IPS-20b (cell line): ENCODE measurements at regions not wholly inside any gene's neighbourhood (a gene's known extent, or its start where the extent isn't known, plus 50 kb on each side); places are given as distances from the start of the nearest gene placed in this dataset.
"Not testable (repeated sequence)": the region's sequence is repeated elsewhere in the genome, so short reads cannot be mapped to it uniquely, and the experiment has no call there.

Experiments used
- H3K27ac ChIP-seq: one replicate; pipeline ENCODE4 v1.5.1; 2013; ENCODE audit warnings: low read length
- H3K27me3 ChIP-seq: 2 replicates; pipeline ENCODE4 v1.6.1; 2013; ENCODE audit warnings: mild to moderate bottlenecking, low read length, inconsistent platforms; ENCODE audit not compliant: insufficient read depth
- H3K36me3 ChIP-seq: 2 replicates; pipeline ENCODE4 v1.6.1; 2013; ENCODE audit warnings: low read depth, mild to moderate bottlenecking, inconsistent platforms, low read length, moderate library complexity; ENCODE audit not compliant: insufficient read depth
- H3K4me1 ChIP-seq: 2 replicates; pipeline ENCODE4 v1.6.1; 2013; ENCODE audit warnings: mild to moderate bottlenecking, control low read depth, inconsistent platforms, low read length, moderate library complexity; ENCODE audit not compliant: insufficient read depth
- H3K4me3 ChIP-seq: 2 replicates; pipeline ENCODE4 v1.5.1; 2013; ENCODE audit warnings: mild to moderate bottlenecking, low read length, inconsistent platforms
- H3K9ac ChIP-seq: 2 replicates; pipeline ENCODE4 v1.6.1; 2013; ENCODE audit warnings: low read depth, mild to moderate bottlenecking, inconsistent platforms, low read length, moderate library complexity
- H3K9me3 ChIP-seq: 2 replicates; pipeline ENCODE4 v1.6.1; 2013; ENCODE audit warnings: mild to moderate bottlenecking, low read depth, low read length, inconsistent platforms; ENCODE audit not compliant: insufficient read depth

- Histone ChIP-seq H3K9me3 (0 out of 2 replicates have a peak, but pooled peaks cover 3% of the 10 kb centered on the region), H3K27me3 (no peaks in the 10 kb centered on the region), H3K9ac (no peak overlapping the region), H3K4me1 (peaks cover 4% of the 10 kb centered on the region), H3K36me3 (no peaks in the 10 kb centered on the region), H3K4me3 (no peak overlapping the region), H3K27ac (no peak overlapping the region)
Observed at GRCh38 chr5:135145985-135146384, 112.0 kb upstream of the PITX1 start.

- H3K9me3 ChIP-seq, H3K4me3 ChIP-seq, H3K9ac ChIP-seq, H3K27me3 ChIP-seq, H3K27ac ChIP-seq, H3K36me3 ChIP-seq, H3K4me1 ChIP-seq: not testable (repeated sequence)
Observed at GRCh38 chr5:135143682-135144081, 109.7 kb upstream of the PITX1 start.

- Histone ChIP-seq H3K4me3 (no peak overlapping the region), H3K27ac (no peak overlapping the region), H3K27me3 (no peaks in the 10 kb centered on the region), H3K9ac (no peak overlapping the region), H3K36me3 (no peaks in the 10 kb centered on the region), H3K4me1 (no peaks in the 10 kb centered on the region), H3K9me3 (no peaks in the 10 kb centered on the region)
Observed at GRCh38 chr5:135141303-135142268, 107.6 kb upstream of the PITX1 start.

DNA sequence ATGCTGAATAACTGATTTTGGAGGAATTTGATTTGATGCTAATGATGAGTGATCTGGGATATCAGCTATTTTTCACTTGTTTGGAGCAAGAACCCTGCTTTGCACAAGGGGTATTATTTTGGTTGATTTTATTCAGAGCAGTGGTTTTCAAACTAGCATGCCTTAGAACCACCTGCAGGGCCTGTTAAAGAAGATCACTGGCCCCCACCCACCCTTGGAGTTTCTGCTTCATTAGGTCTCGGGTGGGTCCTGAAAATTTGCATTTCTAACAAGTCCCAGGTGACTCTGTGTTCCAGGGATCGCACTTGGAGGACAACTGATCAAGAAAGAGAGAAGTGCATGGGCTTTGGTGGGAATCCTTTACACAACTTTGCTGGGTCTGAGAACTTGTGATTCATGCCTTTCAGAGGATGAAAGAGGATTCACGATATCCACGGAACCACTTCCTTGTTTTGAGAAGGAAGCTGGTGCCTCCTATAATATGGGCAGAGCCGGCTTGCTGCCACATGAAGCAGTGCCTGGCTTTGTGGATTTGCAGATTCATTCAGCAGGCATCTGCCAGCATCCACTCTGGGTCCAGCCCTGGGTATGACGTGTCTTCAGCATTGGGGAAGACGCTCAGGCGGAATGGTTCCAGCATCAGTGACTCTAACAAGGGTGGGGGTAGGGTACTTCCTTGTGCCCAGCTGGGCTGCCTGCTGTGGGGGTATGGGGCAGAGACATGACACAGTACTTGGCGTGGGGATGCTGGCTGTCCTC lies 106.6 kb upstream of the PITX1 start:
- no peaks in the 10 kb centered on the region for H3K36me3 ChIP-seq
- H3K27me3 ChIP-seq, result no peaks in the 10 kb centered on the region
- no peak overlapping the region for H3K9ac ChIP-seq
- H3K4me1 ChIP-seq, result no peaks in the 10 kb centered on the region
- no peak overlapping the region for H3K27ac ChIP-seq
- H3K9me3 ChIP-seq, result no peaks in the 10 kb centered on the region
- H3K4me3 ChIP-seq, result no peak overlapping the region

DNA sequence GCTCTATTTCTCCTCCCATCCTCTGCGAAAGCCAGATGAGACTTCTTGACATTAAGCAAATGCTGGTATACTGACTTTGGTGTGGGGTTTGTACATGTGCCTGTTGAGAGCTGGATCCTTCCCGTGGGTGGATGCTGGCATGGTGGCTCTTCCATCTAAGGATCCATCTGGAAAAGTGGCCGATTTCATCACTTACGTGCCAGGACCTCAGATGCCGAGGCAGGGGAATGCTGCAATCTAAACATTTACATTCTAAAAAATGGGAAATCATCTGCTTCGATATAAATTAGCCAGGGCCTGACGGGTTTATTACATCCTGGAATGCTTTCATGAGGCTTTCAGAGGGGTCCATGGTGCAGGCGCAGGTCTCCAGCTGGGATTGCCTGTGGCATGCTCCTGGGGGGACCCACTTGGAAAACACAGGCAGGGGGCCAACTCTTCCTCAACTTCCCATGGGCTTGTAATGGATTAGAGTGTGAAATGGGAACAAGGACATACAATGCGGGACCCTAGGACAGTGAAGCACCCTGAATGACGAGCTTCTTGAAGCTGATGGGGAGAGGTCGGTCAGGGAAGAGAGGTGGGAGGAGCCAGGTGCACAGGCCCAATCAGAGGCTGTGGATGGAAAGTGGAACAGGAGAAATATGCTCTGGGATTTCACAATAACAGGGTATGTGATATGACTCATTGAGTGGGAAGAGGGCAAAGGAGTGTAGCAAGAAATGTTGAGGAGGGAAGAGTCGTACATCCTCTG lies 105.5 kb upstream of the PITX1 start:
- Histone ChIP-seq H3K27ac (no peak overlapping the region), H3K9ac (no peak overlapping the region), H3K27me3 (no peaks in the 10 kb centered on the region), H3K4me3 (no peak overlapping the region), H3K4me1 (no peaks in the 10 kb centered on the region), H3K36me3 (no peaks in the 10 kb centered on the region), H3K9me3 (no peaks in the 10 kb centered on the region)

- no peak overlapping the region for H3K9ac ChIP-seq
- H3K9me3 ChIP-seq, result no peaks in the 10 kb centered on the region
- H3K4me1 ChIP-seq, result no peaks in the 10 kb centered on the region
Observed at GRCh38 chr5:135138116-135138850, 104.3 kb upstream of the PITX1 start.

GRCh38 chr5:135137146-135137915 lies 103.3 kb upstream of the PITX1 start:
- Histone ChIP-seq H3K4me1 (no peaks in the 10 kb centered on the region), H3K27ac (no peak overlapping the region), H3K9ac (no peak overlapping the region), H3K9me3 (no peaks in the 10 kb centered on the region), H3K4me3 (no peak overlapping the region), H3K36me3 (no peaks in the 10 kb centered on the region), H3K27me3 (no peaks in the 10 kb centered on the region)

More at GRCh38 chr5:135138116-135138850, 104.3 kb upstream of the PITX1 start:
- no peaks in the 10 kb centered on the region for H3K36me3 ChIP-seq
- H3K27ac ChIP-seq, result no peak overlapping the region
- H3K4me3 ChIP-seq, result no peak overlapping the region
- H3K27me3 ChIP-seq, result no peaks in the 10 kb centered on the region

DNA sequence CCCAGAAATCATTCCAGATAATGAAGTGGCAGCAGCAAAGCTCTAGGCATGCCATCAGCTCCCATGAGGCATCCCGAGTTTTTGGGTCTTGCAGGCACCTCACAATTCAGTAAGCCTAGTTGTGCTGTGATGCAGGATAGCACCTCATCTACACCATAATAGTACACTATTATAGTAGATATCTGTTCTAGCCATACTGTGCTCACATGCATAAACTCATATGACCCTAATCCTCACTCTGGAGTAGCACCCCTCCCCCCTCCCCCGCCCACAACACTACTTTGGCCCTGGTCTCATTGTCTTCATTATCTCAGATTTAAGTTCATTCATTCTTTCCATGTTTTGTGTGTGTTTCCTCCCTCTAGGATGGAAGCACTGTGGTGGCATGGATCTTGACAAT lies 102.5 kb upstream of the PITX1 start:
- Histone ChIP-seq H3K4me1 (no peaks in the 10 kb centered on the region), H3K9me3 (no peaks in the 10 kb centered on the region), H3K27ac (no peak overlapping the region), H3K27me3 (no peaks in the 10 kb centered on the region), H3K9ac (no peak overlapping the region), H3K4me3 (no peak overlapping the region), H3K36me3 (no peaks in the 10 kb centered on the region)

DNA sequence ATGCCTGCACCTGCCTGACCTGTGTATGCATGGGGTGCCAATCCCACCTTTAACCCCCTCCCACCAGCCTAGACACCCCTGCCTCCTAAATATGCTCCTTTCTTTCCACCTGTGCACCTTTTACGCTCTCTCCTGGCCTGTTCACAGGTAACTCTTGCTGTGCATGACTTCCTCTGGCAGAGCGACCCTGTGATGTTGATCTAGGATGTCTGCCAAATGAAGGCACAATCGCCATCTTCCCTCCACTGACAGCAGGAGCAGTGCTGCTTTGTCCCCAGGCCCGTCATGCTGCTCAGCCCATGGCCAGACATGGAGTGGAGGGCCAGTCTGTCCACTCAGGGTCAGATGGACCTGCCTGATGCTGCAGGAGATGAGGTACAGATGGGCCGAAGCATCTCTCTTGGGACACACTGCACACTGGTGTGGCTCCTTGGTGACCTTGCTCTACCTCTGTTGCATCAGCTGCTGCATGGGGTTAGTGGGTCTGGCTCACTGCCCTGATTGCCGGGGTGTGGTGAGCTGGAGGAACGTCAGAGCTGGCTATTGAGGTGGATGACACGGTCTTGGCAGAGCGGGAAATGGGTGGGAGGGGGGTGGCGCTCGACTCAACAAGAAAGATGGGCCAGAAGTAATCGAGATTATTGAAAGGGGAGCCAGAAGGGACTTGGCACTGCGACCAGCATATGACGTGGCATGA lies 101.7 kb upstream of the PITX1 start:
- Histone ChIP-seq H3K36me3 (no peaks in the 10 kb centered on the region), H3K27me3 (no peaks in the 10 kb centered on the region), H3K27ac (no peak overlapping the region), H3K4me1 (no peaks in the 10 kb centered on the region), H3K4me3 (no peak overlapping the region), H3K9me3 (no peaks in the 10 kb centered on the region), H3K9ac (no peak overlapping the region)

DNA sequence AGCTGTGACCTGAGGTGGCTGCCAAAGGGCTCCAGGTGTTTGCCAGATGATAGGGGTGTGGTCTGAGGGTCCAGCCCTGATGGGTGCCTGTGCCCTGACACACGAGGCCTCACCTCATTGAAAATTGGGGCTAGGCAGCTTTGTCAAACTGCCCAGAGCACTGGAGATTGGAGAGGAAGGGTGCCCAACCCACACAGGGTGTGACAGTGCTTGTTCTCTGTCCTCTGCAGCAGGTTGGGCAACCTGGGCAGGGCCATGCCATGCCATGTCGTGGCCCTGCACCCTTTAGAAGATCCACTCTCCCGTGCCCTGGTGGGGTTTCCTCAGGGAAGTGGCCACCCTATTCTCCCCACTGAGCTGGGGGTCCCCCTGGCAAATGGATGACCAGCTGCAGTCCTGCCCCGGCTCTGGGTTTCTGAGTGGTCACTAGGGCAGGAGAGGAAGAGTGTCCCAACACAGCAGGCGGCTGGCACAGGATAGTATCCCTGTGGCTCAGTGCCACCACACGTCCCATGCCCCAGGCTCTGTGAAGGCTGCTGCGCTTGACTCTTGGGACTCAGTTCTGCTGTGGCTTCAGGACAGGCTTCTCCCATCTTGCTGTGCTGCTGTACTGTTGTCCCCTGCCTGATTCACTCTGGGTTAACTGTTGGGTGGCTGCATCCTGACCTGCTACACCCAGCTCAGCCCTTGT lies 100.8 kb upstream of the PITX1 start:
- Histone ChIP-seq H3K4me1 (no peaks in the 10 kb centered on the region), H3K9me3 (no peaks in the 10 kb centered on the region), H3K9ac (no peak overlapping the region), H3K4me3 (no peak overlapping the region), H3K36me3 (no peaks in the 10 kb centered on the region), H3K27ac (no peak overlapping the region), H3K27me3 (no peaks in the 10 kb centered on the region)
